SK-N-SH treated with all-trans-retinoic acid at 6 μM for 48 hours (cell line): ENCODE measurements at regions not wholly inside any gene's neighbourhood (a gene's known extent, or its start where the extent isn't known, plus 50 kb on each side); places are given as distances from the start of the nearest gene placed in this dataset.

Experiments used
- ATAC-seq: fragments of 200-7000 bp; cut with Tn5 transposase; 3 replicates; pipeline ENCODE4 v1.9.1; 2020; ENCODE audit warnings: mild to moderate bottlenecking, moderate library complexity
- BACH2 ChIP-seq: fragments of 250-450 bp; sonication (Bioruptor Pico); IDR thresholded peaks from 2 replicates; pipeline ENCODE4 v1.9.0; 2021; ENCODE audit warnings: mild to moderate bottlenecking, borderline replicate concordance
- CSDC2 ChIP-seq: fragments of 250-450 bp; sonication (Bioruptor Pico); IDR thresholded peaks from 2 replicates; pipeline ENCODE4 v1.5.0; 2020; ENCODE audit warnings: mild to moderate bottlenecking, moderate library complexity
- CSRNP3 ChIP-seq: fragments of 250-450 bp; sonication (Bioruptor Pico); IDR thresholded peaks from 2 replicates; pipeline ENCODE4 v1.5.1; 2021; ENCODE audit warnings: mild to moderate bottlenecking, moderate library complexity
- ESRRG ChIP-seq: fragments of 250-450 bp; sonication (Bioruptor Pico); IDR thresholded peaks from 2 replicates; pipeline ENCODE4 v1.6.1; 2021; ENCODE audit warnings: mild to moderate bottlenecking
- GLIS3 ChIP-seq: fragments of 250-450 bp; sonication (Bioruptor Pico); IDR thresholded peaks from 2 replicates; pipeline ENCODE4 v1.5.0; 2020; ENCODE audit warnings: mild to moderate bottlenecking, moderate library complexity
- ISL1 ChIP-seq: fragments of 250-450 bp; sonication (Bioruptor Pico); IDR thresholded peaks from 2 replicates; pipeline ENCODE4 v2.1.2; 2022; ENCODE audit warnings: mild to moderate bottlenecking, moderate library complexity
- OSR1 ChIP-seq: fragments of 250-450 bp; sonication (Bioruptor Pico); IDR thresholded peaks from 2 replicates; pipeline ENCODE4 v1.8.0; 2022; ENCODE audit warnings: moderate library complexity, mild to moderate bottlenecking, inconsistent platforms
- PATZ1 ChIP-seq: fragments of 250-450 bp; sonication (Bioruptor Pico); IDR thresholded peaks from 2 replicates; pipeline ENCODE4 v1.8.0; 2020; ENCODE audit warnings: mild to moderate bottlenecking, moderate library complexity, borderline replicate concordance
- PPARA ChIP-seq: fragments of 250-450 bp; sonication (Bioruptor Pico); IDR thresholded peaks from 2 replicates; pipeline ENCODE4 v1.5.0; 2020; ENCODE audit warnings: mild to moderate bottlenecking, borderline replicate concordance
- RARB ChIP-seq: fragments of 250-450 bp; sonication (Bioruptor Pico); IDR thresholded peaks from 2 replicates; pipeline ENCODE4 v1.8.0; 2021; ENCODE audit warnings: mild to moderate bottlenecking, moderate library complexity
- SNAI2 ChIP-seq: fragments of 250-450 bp; sonication (Bioruptor Pico); IDR thresholded peaks from 2 replicates; pipeline ENCODE4 v1.5.0; 2020; ENCODE audit warnings: mild to moderate bottlenecking, moderate library complexity
- TCF4 ChIP-seq: fragments of 250-450 bp; sonication (Bioruptor Pico); IDR thresholded peaks from 2 replicates; pipeline ENCODE4 v1.8.0; 2021; ENCODE audit warnings: mild to moderate bottlenecking, moderate library complexity, borderline replicate concordance
- TOX ChIP-seq: fragments of 250-450 bp; sonication (Bioruptor Pico); IDR thresholded peaks from 2 replicates; pipeline ENCODE4 v1.8.0; 2021; ENCODE audit warnings: mild to moderate bottlenecking, moderate library complexity, borderline replicate concordance
- ZC3H10 ChIP-seq: fragments of 250-450 bp; sonication (Bioruptor Pico); IDR thresholded peaks from 2 replicates; pipeline ENCODE4 v1.5.1; 2021; ENCODE audit warnings: mild to moderate bottlenecking, moderate library complexity
- ZFP3 ChIP-seq: fragments of 250-450 bp; sonication (Bioruptor Pico); IDR thresholded peaks from 2 replicates; pipeline ENCODE4 v1.5.0; 2020; ENCODE audit warnings: mild to moderate bottlenecking, moderate library complexity
- ZFP30 ChIP-seq: fragments of 450-650 bp; formaldehyde crosslinking; IDR thresholded peaks from 2 replicates; pipeline ENCODE4 v1.5.0; 2022; ENCODE audit warnings: mild to moderate bottlenecking, moderate library complexity
- ZNF565 ChIP-seq: fragments of 450-650 bp; formaldehyde crosslinking; conservative IDR thresholded peaks from 2 replicates; pipeline ENCODE4 v1.5.0; 2020; ENCODE audit warnings: low read depth, mild to moderate bottlenecking, moderate library complexity
- ZNF70 ChIP-seq: fragments of 450-650 bp; formaldehyde crosslinking; IDR thresholded peaks from 2 replicates; pipeline ENCODE4 v1.5.0; 2020; ENCODE audit warnings: mild to moderate bottlenecking, moderate library complexity
- ZNF8 ChIP-seq: fragments of 450-650 bp; formaldehyde crosslinking; IDR thresholded peaks from 2 replicates; pipeline ENCODE4 v1.5.0; 2020; ENCODE audit warnings: mild to moderate bottlenecking, moderate library complexity
- TF ChIP-seq, protein P1 (sequence below): fragments of 250-450 bp; sonication (Bioruptor Pico); IDR thresholded peaks from 2 replicates; pipeline ENCODE4 v1.8.0; 2021; ENCODE audit warnings: low read depth, mild to moderate bottlenecking, moderate library complexity, borderline replicate concordance

GRCh38 chr11:104665641-104666040 is 232.6 kb downstream of the CASP12 start (continued):
- TF ChIP-seq CSRNP3 (CRISPR knock-in tag): no peak
- TF ChIP-seq ZNF8: no peak
- no peak for TF ChIP-seq ZNF70 (CRISPR knock-in tag)
- TF ChIP-seq BACH2 (CRISPR knock-in tag): no peak
- TF ChIP-seq SNAI2 (CRISPR knock-in tag): no peak
- no peak for TF ChIP-seq OSR1 (CRISPR knock-in tag)
- no peak for TF ChIP-seq TOX (CRISPR knock-in tag)
- TF ChIP-seq ZNF565: no peak
- TF ChIP-seq CSDC2 (CRISPR knock-in tag): no peak

DNA sequence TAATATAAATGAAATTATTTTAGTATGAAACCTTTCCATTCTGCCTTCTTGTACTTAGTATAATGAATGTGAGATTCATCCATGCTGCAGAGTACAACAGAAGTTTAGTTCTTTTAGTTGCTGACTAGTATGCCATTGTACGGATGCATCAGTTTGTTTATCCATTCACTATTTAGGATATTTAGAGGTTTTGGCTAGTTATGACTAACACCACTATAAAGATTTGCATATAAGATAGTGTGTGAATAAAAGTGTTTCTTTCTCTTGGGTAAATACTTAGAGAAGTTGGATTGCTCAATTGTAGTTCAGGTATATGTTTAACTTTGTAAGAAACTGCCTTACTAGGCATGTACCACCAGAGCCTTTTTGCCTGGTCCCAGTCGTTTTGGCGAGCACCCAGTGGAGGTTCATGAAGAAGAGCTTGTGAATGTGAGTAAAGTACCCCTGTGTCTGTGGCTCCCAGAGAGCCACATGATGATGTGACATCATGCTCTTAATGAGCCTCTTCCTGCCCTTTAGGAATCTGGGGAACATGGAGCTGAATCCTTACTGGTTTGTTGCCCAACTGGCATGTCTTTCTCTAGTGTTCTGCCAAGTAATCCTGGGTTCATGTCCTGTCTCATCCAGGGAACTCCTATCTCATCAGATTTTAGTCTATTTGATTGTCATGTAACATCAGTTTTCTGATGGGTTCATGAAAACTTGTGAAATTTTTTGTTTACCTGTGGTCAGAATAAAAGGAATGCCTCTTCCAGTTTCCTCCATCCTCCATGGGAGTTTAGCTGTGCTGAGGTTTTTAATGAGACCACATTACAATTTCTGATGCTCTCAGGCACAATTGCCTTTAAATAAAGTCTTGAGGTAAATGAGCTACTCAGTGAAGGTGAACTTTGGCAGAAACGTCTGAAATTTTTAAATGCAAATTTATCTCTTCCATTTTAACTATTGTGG is 234.8 kb downstream of the CASP12 start:
- no peak for ATAC-seq
- TF ChIP-seq TCF4 (no peak), ZFP30 (CRISPR knock-in tag) (no peak), ZNF8 (no peak), PATZ1 (CRISPR knock-in tag) (no peak), GLIS3 (CRISPR knock-in tag) (no peak), OSR1 (CRISPR knock-in tag) (no peak), PPARA (CRISPR knock-in tag) (no peak), ESRRG (CRISPR knock-in tag) (no peak), ZC3H10 (CRISPR knock-in tag) (no peak), SNAI2 (CRISPR knock-in tag) (no peak), RARB (CRISPR knock-in tag) (no peak), ZFP3 (CRISPR knock-in tag) (no peak), CSRNP3 (CRISPR knock-in tag) (no peak), ZNF70 (CRISPR knock-in tag) (no peak), ISL1 (CRISPR knock-in tag) (no peak), ZNF565 (no peak)
- TF ChIP-seq, protein P1, sequence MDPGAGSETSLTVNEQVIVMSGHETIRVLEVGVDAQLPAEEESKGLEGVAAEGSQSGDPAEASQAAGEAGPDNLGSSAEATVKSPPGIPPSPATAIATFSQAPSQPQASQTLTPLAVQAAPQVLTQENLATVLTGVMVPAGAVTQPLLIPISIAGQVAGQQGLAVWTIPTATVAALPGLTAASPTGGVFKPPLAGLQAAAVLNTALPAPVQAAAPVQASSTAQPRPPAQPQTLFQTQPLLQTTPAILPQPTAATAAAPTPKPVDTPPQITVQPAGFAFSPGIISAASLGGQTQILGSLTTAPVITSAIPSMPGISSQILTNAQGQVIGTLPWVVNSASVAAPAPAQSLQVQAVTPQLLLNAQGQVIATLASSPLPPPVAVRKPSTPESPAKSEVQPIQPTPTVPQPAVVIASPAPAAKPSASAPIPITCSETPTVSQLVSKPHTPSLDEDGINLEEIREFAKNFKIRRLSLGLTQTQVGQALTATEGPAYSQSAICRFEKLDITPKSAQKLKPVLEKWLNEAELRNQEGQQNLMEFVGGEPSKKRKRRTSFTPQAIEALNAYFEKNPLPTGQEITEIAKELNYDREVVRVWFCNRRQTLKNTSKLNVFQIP (CRISPR knock-in tag): no peak

DNA sequence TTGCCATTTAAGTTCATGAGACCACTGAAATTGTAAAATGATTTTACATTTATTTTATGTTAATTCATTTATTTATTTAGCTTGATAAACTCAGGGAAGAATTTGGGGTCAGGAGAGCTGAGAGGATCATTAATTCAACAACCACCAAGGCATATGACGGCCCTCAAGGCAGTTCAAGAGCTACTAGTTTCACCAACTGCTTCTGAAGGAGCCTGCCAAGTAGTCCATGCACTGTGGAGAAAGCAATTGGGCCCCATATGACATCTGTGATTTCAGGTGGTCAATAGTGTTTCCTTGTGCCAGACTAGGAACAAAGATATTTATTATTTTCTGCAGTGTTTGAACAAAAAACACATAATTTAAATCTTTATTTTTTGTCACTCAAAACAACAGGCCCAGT is 236.4 kb downstream of the CASP12 start:
- no peak for ATAC-seq
- TF ChIP-seq ESRRG (CRISPR knock-in tag) (no peak), CSRNP3 (CRISPR knock-in tag) (no peak), PPARA (CRISPR knock-in tag) (no peak), PATZ1 (CRISPR knock-in tag) (no peak), RARB (CRISPR knock-in tag) (no peak), OSR1 (CRISPR knock-in tag) (no peak), ZFP3 (CRISPR knock-in tag) (no peak), TOX (CRISPR knock-in tag) (no peak), CSDC2 (CRISPR knock-in tag) (no peak), BACH2 (CRISPR knock-in tag) (no peak), GLIS3 (CRISPR knock-in tag) (no peak), ZNF8 (no peak)
- TF ChIP-seq, protein P1 (CRISPR knock-in tag): no peak
